Activated CD4-positive, CD25-positive, alpha-beta regulatory T cell treated with anti-CD3 and anti-CD28 coated beads, Interleukin-2, amount 50 U/mL, for 24 hours (primary cell): ENCODE measurements at regions not wholly inside any gene's neighbourhood (a gene's known extent, or its start where the extent isn't known, plus 50 kb on each side); places are given as distances from the start of the nearest gene placed in this dataset.

Experiments used
- ATAC-seq, 2 donors: fragments of 150-1000 bp; cut with Tn5 transposase; one replicate each; pipeline ENCODE4 v1.10.0; 2021; ENCODE audit warnings: mild to moderate bottlenecking in 1 of 2, moderate library complexity in 1 of 2

DNA sequence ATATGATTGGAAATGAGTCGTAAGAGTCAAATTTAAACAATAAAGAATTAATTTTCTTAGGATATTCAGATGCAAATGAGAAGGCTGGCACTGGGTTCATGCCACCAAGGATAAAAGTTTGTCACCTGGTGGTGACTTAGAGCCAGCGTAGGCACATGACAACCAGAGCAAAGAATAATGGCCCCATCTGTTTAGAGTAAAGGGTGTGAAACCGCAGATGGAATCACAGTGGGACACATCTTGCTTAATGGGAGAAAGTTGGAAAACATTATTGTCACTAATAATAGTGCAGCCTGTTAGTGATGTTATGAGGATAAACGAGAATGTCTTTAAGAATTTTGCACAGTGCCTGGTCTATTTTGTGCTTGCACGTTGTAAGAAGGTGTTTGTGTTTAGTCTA is 727.8 kb downstream of the QKI start:
- no peak for ATAC-seq

DNA sequence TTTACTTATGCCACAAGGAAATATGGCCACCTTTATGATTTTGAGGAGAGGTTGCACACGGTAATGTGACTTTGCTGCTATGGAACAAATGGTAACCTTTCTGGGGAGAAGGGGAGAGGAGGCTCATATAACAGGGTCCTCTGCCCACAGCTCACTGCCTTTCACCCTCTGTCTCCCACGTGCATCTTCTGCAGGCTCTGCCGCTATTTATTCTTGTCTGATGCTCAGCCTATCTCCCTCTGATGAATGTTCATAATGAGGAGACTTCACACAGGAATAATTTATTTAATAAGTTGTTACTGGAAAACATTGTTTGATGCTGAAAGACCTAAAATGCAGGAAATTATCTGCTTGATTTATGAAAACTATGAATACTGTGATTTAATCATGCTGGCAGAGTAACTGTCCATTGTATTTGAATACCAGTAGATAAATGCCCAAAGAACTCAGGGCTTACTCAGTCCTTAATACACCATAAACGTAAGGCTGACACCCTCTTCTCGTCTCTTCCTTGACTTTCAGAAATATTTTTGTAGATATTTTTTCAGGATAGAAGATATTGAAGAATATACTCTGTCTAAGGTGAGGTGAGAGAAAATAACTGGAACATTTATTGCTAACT is 721.1 kb downstream of the QKI start:
- no peak for ATAC-seq

DNA sequence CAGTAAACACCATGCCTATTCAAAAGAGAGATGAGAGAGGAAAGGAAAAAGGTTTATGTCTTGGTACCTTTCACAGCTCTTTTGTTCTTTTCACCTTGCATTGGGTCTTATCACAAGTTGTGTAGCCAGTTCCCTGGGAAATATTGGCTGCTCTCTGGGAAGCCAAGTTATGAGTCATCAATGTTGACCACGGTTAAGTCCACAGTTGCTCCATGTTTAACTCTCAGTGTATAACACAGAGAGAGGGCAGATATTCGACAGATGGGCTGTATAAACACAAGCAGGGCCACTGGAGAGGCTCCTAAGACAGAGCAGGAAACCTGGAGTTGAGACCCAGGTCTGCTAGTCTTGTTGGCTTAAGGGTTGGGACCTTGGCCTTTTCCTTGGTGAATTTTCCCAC is 718.6 kb downstream of the QKI start:
- ATAC-seq: no peak

DNA sequence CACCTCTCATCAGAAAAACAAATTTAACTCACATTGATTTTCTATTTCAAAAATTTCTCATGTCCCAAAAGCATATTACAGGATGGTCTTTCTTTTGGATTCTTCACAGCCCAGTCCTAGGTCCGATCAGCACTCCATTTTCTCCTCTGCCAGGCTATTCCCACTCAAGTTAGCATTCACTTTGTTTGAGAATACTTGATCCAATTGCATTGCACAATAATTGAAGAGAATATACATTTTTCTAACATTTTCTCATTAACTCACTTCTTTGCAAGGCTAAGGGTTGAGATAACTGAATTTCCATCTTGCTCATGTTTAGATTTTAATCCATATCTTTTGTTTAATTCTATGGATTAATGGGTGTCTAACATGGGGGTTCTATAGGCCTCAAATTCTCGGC is 716.1 kb downstream of the QKI start:
- ATAC-seq: no peak

DNA sequence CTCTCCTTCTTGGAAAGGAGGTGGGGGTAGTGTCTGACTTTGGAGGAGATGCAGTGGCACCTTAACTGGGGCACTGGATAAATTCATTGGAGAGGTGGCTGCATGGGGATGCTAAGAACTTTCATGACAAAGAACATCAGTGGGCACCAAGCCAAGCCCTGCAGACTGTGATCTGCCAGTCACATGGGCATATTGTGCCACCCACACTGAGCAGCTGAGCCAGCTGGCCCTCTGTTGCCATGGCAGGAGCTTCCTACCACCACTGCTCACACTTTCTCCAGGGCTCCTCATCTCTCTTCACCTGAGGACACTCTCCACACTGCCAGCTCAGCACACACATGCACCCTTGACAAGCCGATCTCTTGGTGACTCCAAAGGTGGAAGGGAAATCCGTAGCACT is 715.6 kb downstream of the QKI start:
- no peak for ATAC-seq

DNA sequence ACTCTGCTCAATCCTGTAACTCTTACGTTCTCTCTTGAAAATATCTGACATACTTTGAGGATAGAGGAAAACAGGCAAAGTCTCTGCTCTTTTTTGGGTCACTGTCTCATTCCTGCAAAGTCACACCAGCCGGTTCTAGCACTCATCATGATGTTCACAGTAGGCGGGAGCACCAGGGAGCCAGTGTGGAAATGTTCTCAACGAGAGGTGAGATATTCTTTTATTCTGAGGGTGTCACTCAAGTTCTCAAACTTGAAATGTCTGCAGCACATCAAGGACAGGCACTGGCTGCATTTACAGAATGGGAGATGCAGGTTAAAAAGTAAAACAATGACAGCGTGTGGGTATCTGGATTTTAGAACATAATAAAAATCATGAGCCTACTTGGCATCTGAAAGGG is 714.7 kb downstream of the QKI start:
- no peak for ATAC-seq

DNA sequence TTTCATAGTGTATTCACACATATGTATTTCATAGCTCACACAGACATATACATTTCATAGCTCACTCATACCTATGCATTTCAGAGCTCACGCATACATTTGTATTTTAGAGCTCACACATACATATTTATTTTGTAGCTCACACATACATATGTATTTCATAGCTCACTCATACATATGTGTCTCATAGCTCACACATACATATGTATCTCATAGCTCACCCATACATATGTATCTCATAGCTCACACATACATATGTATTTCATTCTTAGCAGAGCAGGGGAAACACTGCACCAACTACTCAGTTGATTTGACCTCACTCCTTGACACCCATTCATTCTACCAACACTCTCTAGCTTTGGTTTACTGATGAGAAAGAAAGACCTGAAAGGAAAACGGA is 713.6 kb downstream of the QKI start:
- ATAC-seq: no peak

DNA sequence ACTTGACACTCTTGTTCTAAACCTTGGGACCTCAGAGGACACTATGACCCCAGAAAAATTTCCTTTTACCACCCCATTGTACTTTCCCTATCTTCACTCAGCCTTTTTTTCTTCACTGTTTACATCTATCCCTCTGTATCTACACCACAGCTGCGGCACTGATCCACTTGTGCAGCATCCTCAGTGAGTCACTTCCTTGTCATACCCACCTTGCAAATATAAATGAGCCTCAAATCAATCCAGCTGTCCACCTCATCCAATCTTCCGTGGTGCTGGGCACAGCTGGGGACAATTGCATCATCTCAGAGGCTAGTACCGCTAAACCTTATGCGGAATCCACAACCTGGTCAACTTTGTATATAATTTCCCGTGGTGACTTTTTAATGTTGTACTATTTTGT is 710.5 kb downstream of the QKI start:
- no peak for ATAC-seq

DNA sequence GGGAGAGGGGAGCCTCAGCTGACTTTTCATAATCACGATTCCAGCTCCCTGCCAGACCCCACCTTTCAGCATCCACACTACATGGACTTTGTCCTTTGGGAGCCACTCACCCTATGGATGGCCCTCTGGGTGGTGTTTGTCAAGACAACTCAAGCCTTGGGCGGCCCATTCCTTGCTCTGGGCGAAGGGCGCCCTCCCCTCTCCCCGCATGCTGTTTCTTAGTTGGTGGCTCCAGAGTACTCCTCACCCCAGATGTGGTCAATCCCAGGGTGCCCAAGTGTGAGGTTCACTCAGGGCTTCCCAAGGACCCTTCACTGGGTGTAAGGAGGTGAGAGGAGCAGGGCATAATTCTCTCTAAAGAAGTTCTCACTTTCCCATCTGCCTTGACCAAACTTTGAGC is 710.0 kb downstream of the QKI start:
- no peak for ATAC-seq

DNA sequence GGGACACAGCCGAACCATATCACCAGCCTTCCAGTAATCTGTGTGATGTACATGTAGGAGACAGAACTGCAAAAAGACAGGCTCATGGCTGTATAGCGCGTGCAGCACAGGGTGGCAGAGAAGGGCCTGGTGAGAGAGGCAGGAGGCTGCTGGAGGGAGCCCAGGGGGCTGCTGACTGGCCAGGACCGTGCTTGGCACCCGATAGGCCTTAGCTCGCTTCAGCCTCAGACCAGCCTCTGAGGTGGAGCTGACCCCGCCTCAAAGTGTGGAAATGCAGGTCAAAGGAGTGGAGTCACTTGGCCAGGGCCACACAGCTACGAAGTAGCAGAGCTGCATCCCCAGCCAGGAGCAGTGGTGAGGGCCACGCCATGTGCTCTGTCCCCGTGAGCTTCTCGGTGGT is 707.6 kb downstream of the QKI start:
- no peak for ATAC-seq

DNA sequence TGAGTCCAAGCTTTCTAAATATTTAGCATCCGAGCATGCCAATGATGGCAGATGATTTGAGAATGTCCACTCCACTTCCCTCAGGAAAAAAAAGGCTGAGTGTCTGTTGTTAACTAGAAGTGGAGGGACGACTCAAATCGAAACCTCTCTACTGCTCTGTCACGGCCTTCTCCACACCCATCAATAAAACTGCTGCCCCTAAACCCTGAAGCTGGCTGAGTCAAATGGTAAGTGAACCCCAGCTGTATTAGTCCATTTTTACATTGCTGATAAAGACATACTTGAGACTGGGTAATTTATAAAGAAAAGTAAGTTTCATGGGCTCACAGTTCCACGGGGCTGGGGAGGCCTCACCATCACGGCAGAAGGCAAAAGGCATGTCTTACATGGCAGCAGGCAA is 707.0 kb downstream of the QKI start:
- no peak for ATAC-seq

DNA sequence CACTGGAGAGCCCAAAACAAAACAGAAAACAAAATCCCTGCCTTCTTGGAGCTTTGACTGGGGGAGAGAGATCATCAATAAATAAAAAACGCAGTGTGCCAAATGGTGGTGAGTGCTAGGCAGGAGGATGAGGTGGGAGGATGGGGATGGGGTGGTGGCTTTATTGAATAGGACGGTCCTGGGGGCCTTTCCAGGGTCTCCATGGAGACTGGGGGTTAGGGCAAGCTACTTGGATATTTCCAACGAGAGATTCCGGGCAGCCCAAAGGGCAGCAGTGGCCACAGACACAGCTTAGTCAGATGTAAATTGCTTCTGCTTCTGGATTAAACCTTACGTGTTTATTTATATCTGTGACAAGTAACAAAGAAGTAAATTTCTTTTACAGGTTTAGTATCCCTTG is 700.1 kb downstream of the QKI start:
- no peak for ATAC-seq

DNA sequence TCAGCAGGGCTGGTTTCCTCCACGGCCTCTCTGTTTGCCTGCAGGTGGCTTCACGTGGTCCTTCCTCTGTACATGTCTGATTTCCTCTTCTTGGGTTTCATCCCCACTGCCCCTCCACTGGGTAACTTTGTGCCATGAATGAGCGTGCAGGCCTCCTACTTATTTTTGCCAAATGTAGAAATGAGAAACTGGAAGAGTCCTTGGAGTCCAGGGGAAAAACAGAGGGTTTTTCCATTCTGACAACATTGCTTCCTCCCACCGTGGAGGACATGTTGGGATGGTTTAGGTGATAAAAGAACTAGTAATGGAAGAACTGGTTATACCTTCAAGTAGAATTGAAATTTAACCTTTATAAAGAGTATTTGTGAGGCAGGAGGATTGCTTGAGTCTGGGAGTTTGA is 699.5 kb downstream of the QKI start:
- ATAC-seq: no peak

DNA sequence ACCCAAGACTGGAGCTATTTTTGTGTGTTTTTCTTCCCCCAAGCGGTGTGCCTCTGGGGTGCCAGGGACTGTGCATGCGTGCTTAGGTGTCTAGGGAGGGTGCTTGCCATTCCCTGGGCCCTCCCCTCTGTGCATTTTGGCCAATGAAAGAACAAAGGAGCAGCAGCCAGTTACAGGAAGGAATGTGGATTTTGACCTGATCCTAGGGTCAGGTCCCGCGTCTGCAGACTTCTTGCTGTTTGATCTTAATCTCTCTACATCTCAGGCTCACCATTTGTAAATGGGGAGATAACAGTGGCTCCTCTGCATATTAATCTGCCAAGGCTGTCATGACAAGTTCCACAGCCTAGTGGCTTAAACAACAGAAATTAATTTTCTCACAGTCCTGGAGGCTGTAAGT is 699.1 kb downstream of the QKI start:
- ATAC-seq: no peak

DNA sequence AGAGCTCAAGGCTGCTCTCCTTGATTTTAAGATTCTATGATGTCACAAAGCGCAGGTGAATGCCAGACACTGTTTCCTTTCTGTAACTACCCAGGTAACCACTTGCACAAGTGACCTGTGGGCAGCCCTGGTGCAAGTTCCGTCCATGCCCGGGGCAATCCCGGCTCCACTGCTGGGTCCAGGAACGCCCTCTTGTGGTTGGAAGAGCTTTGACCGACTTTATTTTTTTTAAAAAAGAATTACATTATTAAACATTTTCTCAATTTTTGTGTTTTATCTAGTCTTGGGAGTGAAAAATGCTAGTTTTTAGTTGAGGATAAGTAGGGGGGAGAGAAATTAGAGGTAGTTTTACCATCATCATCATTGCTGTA is 695.2 kb downstream of the QKI start:
- no peak for ATAC-seq

DNA sequence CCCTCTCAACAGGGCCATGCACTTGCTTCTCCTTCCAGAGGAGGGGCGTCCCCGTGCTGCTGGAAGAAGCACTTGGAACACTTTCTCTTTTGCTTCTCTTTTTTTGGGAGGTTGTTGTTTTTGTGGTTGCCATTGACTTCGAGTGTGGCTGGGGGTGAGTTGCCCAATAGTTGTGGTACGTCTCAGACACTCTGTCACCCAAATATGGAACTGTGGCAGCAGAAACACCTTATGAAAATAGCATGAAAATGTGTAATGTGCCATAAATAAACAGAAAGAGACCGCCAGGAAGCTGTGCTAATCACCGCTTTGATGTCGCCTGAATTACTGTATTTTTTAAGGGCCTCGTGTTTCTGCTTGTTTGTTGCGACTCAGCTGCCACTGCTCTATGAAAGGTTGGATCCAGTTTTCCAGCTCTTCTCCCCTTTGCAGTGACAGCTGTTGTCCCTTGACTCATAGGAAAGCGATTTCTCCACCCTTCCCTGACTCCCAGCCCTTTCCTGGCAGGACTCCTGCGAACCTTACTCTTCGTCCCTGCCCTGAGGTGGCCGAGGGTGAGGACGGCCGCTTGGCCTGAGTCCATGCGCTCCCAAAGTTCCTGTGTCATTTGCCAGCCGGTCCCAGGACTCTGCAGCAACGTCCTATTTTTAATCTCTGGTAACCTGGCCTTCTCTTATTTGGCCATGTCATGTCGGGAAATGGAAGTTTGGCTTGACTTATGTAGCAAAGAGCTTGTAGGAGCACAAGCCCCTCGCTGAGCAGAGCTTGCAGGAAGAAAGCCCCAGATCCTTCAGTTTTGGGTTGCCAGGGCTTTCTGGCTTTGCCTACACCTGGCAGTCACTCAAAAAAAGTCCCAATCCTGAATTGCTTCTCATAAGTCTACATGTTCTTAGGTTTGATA is 694.6 kb downstream of the QKI start:
- ATAC-seq: no peak

DNA sequence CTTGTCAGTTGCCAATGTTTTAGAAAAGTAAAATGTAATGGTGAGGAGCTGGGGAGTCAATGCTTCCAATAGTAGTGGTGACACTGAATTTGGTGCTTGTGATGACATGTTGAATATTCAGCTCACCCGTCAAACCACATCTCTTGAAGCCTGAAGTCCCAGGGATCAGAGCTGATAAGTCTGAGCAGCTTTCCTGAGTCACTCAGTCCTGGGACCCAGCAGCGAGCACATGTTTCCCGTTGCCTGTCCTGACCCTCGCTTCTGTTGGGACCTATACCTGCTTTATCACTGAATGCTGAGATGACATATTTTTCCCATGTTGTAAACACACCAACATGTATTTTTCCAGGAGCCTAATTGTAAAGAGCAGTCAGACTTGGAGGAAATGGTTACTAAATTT is 693.6 kb downstream of the QKI start:
- no peak for ATAC-seq

DNA sequence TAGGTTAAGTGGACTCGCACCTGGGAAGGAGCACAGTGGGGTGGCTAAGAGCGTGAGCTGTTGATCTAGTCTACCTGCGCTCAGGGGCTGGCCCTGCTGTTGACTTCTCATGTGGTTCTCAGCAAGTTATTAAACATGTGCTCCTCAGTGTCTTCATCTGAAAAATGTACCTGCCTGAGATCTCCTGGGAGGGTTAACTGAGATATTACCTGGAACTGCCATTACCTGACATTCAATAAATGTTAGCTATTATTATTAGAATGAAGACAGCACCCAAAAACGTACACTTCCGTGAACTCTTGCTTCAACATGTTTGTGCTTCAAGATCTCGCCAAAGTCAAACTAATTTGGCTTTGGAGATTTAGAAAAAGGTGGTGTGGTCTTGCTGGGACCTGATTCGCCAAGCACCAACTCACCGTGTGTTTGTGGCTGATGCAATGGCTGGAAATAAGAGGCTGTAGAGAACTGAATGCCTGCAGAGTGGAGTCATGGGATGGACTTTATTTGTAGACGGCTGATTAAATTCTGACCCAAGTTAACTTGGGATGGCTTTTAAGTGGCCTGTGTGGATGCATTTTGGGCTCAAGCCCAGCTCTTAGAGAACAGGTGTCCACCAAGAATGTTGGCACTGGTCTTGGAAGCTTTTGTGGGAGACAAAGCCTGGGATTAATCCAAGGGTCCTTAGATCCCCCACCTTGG is 692.9 kb downstream of the QKI start:
- no peak for ATAC-seq

DNA sequence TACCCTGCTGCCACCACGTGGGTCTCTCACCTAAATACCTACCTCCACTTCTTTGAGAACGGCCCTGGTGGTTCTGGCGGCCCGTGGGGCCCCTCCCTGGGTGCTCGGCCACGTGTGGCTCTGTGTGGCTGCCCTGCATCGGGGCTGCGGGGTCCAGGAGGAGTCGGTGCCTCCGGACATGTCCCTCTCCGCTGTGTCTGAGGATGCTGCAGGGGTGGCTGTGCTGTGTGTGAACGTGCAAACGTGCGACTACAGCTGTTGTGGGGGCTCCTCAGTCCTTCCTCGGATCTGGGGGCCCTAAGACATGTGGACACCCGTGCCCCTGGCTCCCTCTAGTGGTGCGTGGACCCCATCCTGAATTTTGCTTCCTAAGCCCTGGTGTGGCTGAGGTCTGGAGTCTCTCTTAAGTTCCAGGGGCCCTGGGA is 691.8 kb downstream of the QKI start:
- ATAC-seq: peak in 1 of 2 donors; percentile 28

DNA sequence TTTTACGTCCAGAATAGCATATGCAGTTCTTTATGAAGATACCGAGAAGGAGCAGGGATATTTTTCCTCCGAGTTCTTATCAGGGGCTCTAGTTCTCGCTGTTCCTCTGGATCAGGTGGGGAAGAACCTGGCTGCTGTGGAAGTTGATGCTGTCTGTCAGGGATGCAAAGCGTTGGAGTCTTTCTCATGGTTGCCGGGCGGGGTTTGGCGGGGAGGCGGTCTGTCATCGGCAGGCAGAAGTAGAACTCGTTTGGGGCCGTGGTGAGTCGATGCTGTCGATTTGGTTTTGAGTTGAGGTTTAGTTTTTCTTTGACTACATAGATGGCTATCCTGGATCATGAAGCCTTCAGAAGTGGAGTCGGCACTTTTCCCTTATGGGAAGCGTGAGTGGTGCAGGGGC is 691.2 kb downstream of the QKI start:
- ATAC-seq: no peak

DNA sequence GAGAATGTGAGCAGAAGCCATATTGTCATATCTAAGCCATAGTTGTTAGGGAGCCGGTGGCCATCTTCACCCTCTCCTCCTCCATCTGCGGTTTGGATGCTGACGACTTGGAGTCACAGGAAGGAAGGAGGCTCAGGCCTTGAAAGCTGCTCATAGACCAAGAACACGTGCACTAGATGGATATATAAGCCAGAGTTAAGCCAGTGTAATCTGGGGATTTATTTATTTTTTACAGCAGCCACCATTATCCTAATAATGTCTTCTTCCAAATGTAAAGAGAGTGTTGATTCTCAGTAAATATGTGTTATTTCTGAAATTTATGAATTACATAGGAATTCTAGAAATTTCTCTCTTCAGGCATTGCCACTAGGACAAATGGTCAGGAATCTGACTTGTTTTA is 689.9 kb downstream of the QKI start:
- ATAC-seq: no peak

DNA sequence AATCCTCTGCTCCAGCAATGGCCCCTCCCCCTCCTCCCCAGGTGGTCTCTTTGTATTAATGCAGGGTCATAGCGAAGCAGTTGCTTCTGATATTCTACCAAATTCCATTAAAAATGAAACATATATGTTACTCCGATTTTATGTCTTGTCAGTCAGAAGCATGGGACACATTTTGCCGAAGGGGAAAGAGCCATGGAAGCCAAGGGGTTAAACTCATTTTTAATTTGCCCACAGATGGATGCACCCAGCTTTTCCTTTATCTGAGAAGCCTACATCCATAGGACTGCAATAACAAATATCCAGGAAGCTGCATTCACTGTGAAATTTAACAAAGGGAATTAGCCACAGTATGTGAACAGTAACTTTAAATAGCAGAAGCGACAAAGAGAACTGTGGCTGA is 688.2 kb downstream of the QKI start:
- ATAC-seq: no peak

DNA sequence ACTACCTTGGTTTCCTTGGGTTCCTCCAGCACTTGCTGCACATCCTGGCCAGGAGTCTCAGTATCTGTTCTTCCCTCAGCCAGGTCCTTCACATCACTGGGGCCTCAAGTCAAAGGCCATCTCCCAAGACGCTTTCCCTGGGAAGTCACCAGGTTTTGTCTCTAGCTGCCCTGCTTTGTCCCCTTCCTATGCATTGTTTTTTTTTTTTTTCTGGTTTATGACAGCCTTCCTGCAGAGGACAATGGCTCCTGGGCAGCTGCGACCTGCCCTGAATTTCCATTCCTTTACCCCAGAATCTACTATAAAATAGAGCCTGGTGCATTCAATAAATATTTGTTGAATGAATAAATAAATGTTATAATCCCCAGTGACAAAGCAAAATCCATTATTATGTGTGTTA is 687.3 kb downstream of the QKI start:
- ATAC-seq: no peak

DNA sequence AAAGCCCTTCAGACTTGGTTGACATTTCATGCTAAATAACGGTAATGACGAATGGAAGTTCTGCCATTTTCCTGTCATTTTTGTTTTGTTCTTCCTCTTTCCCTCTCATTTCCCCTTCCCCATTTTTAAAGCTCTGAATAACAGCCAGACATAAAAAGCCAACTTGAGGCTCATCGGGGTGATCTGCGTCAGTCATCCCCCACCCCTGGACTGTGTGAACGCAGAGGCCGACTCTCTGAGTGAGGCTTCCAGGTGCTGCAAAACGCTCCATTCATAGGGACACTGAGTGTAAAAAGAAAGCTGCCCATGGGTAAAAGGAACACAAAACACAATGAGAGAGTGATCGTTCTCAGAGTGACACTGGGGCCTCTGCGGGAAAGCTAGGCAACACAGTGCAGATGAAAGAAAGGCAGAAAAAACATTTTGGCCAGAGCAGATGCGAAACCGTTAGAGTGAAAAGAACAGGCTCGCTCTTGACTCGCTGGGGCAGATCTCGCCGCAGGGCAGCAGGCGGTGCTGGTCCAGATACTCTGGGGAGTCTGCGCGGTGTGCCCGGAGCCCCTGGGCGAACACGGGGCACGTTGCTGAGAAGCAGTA is 684.8 kb downstream of the QKI start:
- no peak for ATAC-seq
